ENCODE measurements at regions not wholly inside any gene's neighbourhood (a gene's known extent, or its start where the extent isn't known, plus 50 kb on each side); places are given as distances from the start of the nearest gene placed in this dataset.

GRCh38 chrX:80512924-80513323 is 92.7 kb downstream of the TENT5D start:
- Histone ChIP-seq H3K4me2 (ENCODE audit: insufficient read depth, low read length) (no peak overlapping the region), H3K36me3 (ENCODE audit: control insufficient read depth in 2 of 2, extremely low read depth in 1 of 2, insufficient read depth in 2 of 2, low read length in 2 of 2) (no peaks in the 10 kb centered on the region), H2AFZ (ENCODE audit: low read depth, low read length) (no peak overlapping the region), H3K9me3 (replicated peaks; ENCODE audit: control insufficient read depth, insufficient read depth, low read length) (no peaks in the 10 kb centered on the region), H3K9me1 (replicated peaks; ENCODE audit: control insufficient read depth, extremely low read depth, insufficient read depth, low read length) (no peaks in the 10 kb centered on the region), H3K79me2 (ENCODE audit: control insufficient read depth, insufficient read depth, low read length) (no peaks in the 10 kb centered on the region), H4K20me1 (replicated peaks; ENCODE audit: control insufficient read depth, extremely low read depth, insufficient read depth, low read length) (no peaks in the 10 kb centered on the region), H3K4me1 (ENCODE audit: control insufficient read depth, extremely low read depth, insufficient read depth, low read length) (no peaks in the 10 kb centered on the region), H3K4me3 (replicated peaks in 1 of 3; ENCODE audit: insufficient read depth in 1 of 3, low read depth in 1 of 3, low read length in 3 of 3) (no peak overlapping the region), H3K27ac (ENCODE audit: insufficient read depth, low read depth, low read length) (no peak overlapping the region), H3K9ac (replicated peaks; ENCODE audit: extremely low read depth, insufficient read depth, low read length) (no peak overlapping the region), H3K27me3 (ENCODE audit: control insufficient read depth in 2 of 2, insufficient read depth in 2 of 2, low read length in 2 of 2) (no peaks in the 10 kb centered on the region)
- dilution Hi-C loops (cut with MboI; ENCODE audit: extremely low pct_ligation_motif_present, low sequenced_read_pairs) (no loop called here), intact Hi-C loops (cut with micrococcal nuclease) (no loop called here)
- BruUV-seq (replicated peaks) = no TSS peak
- ChIA-PET POLR2A (no interaction called here), CTCF (interaction anchor here (0.7 kb wide), 1 partner anchor 8 kb away, joined by 3 read pairs; no protein-coding TSS in a partner anchor)
- FAIRE-seq (no peak), DNase-seq (ENCODE audit: low read depth, low spot score) (no peak)
- TF ChIP-seq POLR2A (IDR thresholded peaks at IDR 0.05; ENCODE audit: low read depth, low read length) (no peak), EZH2 (IDR thresholded peaks at IDR 0.05; ENCODE audit: borderline replicate concordance, low read depth, low read length, severe bottlenecking) (no peak), CTCF (IDR thresholded peaks at IDR 0.05; ENCODE audit: extremely low read depth in 1 of 2, insufficient read depth in 1 of 2, low read depth in 1 of 2, low read length in 2 of 2) (no peak)

- H4K20me1 ChIP-seq (replicated peaks; ENCODE audit: control insufficient read depth, extremely low read depth, insufficient read depth, low read length) = no peaks in the 10 kb centered on the region
- H3K4me1 ChIP-seq (ENCODE audit: control insufficient read depth, extremely low read depth, insufficient read depth, low read length) = no peaks in the 10 kb centered on the region
- H2AFZ ChIP-seq (ENCODE audit: low read depth, low read length) = no peak overlapping the region
- H3K9me1 ChIP-seq (replicated peaks; ENCODE audit: control insufficient read depth, extremely low read depth, insufficient read depth, low read length) = no peaks in the 10 kb centered on the region
- H3K4me3 ChIP-seq (replicated peaks in 1 of 3; ENCODE audit: insufficient read depth in 1 of 3, low read depth in 1 of 3, low read length in 3 of 3) = no peak overlapping the region
- no peak overlapping the region for H3K27ac ChIP-seq (ENCODE audit: insufficient read depth, low read depth, low read length)
- POLR2A ChIA-PET = no interaction called here
- no TSS peak for BruUV-seq (replicated peaks)
- intact Hi-C loops (cut with micrococcal nuclease) (no loop called here), dilution Hi-C loops (cut with MboI; ENCODE audit: extremely low pct_ligation_motif_present, low sequenced_read_pairs) (no loop called here)
- TF ChIP-seq MAX (IDR thresholded peaks at IDR 0.05; ENCODE audit: insufficient read depth, insufficient read length) (no peak), CTCF (IDR thresholded peaks at IDR 0.05; ENCODE audit: extremely low read depth in 1 of 2, insufficient read depth in 1 of 2, low read depth in 1 of 2, low read length in 2 of 2) (no peak), JUN (IDR thresholded peaks at IDR 0.05; ENCODE audit: borderline replicate concordance, insufficient read depth, insufficient read length, low read depth) (no peak), GATA2 (IDR thresholded peaks at IDR 0.05; ENCODE audit: insufficient read depth, insufficient read length, low read depth, low read length) (no peak), POLR2AphosphoS5 (IDR thresholded peaks at IDR 0.05; ENCODE audit: insufficient read depth, low read depth, low read length) (no peak), FOS (IDR thresholded peaks at IDR 0.05; ENCODE audit: borderline replicate concordance, insufficient read depth, low read length) (no peak), MYC (IDR thresholded peaks at IDR 0.05; ENCODE audit: low read depth, low read length) (no peak)
- no peaks in the 10 kb centered on the region for H3K9me3 ChIP-seq (replicated peaks; ENCODE audit: control insufficient read depth, insufficient read depth, low read length)
- DNase-seq (ENCODE audit: low read depth, low spot score) (no peak), FAIRE-seq (no peak)
- CTCF ChIA-PET = interaction anchor here (0.7 kb wide), 1 partner anchor 9 kb away, joined by 3 read pairs; no protein-coding TSS in a partner anchor
- H3K79me2 ChIP-seq (ENCODE audit: control insufficient read depth, insufficient read depth, low read length) = no peaks in the 10 kb centered on the region
- no peaks in the 10 kb centered on the region for H3K36me3 ChIP-seq (ENCODE audit: control insufficient read depth in 2 of 2, extremely low read depth in 1 of 2, insufficient read depth in 2 of 2, low read length in 2 of 2)
- no peaks in the 10 kb centered on the region for H3K27me3 ChIP-seq (ENCODE audit: control insufficient read depth in 2 of 2, insufficient read depth in 2 of 2, low read length in 2 of 2)
- no peak overlapping the region for H3K9ac ChIP-seq (replicated peaks; ENCODE audit: extremely low read depth, insufficient read depth, low read length)
- no peak overlapping the region for H3K4me2 ChIP-seq (ENCODE audit: insufficient read depth, low read length)
Observed at GRCh38 chrX:80513625-80514024, 93.4 kb downstream of the TENT5D start.

Data from endothelial cell of umbilical vein (primary cell).